NCI-H2227 (cell line): ENCODE measurements at regions not wholly inside any gene's neighbourhood (a gene's known extent, or its start where the extent isn't known, plus 50 kb on each side); places are given as distances from the start of the nearest gene placed in this dataset.
"Not testable (repeated sequence)": the region's sequence is repeated elsewhere in the genome, so short reads cannot be mapped to it uniquely, and the experiment has no call there.

Experiments
- DNase-seq: peaks from one replicate; lab custom pipeline; 2025; ENCODE audit not compliant: unreplicated experiment; lab: John Stamatoyannopoulos, UW

- DNase-seq = not testable (repeated sequence)
Observed at GRCh38 chr19:20296314-20296713, 129.3 kb downstream of the ZNF486 start.

GRCh38 chr19:20294181-20294580, 127.2 kb downstream of the ZNF486 start:
- no peak for DNase-seq

GRCh38 chr19:20292520-20292919, 125.5 kb downstream of the ZNF486 start:
- not testable (repeated sequence) for DNase-seq

GRCh38 chr19:20289186-20289585, 122.2 kb downstream of the ZNF486 start:
- DNase-seq = no peak

- DNase-seq = no peak
Observed at GRCh38 chr19:20287070-20287469, 120.1 kb downstream of the ZNF486 start.

- DNase-seq = not testable (repeated sequence)
Observed at GRCh38 chr19:20285876-20286275, 118.9 kb downstream of the ZNF486 start.

- no peak for DNase-seq
Observed at GRCh38 chr19:20279516-20279915, 112.5 kb downstream of the ZNF486 start.

GRCh38 chr19:20278342-20278741, 111.3 kb downstream of the ZNF486 start:
- no peak for DNase-seq

GRCh38 chr19:20276732-20277082, 109.7 kb downstream of the ZNF486 start:
- DNase-seq = not testable (repeated sequence)

GRCh38 chr19:20276011-20276731, 109.2 kb downstream of the ZNF486 start:
- no peak for DNase-seq

- no peak for DNase-seq
Observed at GRCh38 chr19:20273951-20274570, 107.0 kb downstream of the ZNF486 start.

GRCh38 chr19:20273376-20273775, 106.4 kb downstream of the ZNF486 start:
- DNase-seq = no peak

- not testable (repeated sequence) for DNase-seq
Observed at GRCh38 chr19:20272627-20273010, 105.6 kb downstream of the ZNF486 start.

GRCh38 chr19:20271927-20272626, 105.1 kb downstream of the ZNF486 start:
- DNase-seq = not testable (repeated sequence)

- DNase-seq = no peak
Observed at GRCh38 chr19:20271215-20271926, 104.4 kb downstream of the ZNF486 start.

GRCh38 chr19:20269461-20269860, 102.4 kb downstream of the ZNF486 start:
- DNase-seq = no peak

- DNase-seq = not testable (repeated sequence)
Observed at GRCh38 chr19:20261513-20261912, 94.5 kb downstream of the ZNF486 start.

- DNase-seq = not testable (repeated sequence)
Observed at GRCh38 chr19:20260738-20261137, 93.7 kb downstream of the ZNF486 start.

- DNase-seq = no peak
Observed at GRCh38 chr19:20259615-20260014, 92.6 kb downstream of the ZNF486 start.

GRCh38 chr19:20256606-20257005, 89.6 kb downstream of the ZNF486 start:
- no peak for DNase-seq

GRCh38 chr19:20254121-20254520, 87.1 kb downstream of the ZNF486 start:
- DNase-seq = no peak
